ENCODE measurements at regions not wholly inside any gene's neighbourhood (a gene's known extent, or its start where the extent isn't known, plus 50 kb on each side); places are given as distances from the start of the nearest gene placed in this dataset.

GRCh38 chr2:15804691-15805090 lies 135.7 kb upstream of the MYCN start:
- Mint-ChIP-seq H3K27me3 (ENCODE audit: insufficient read depth) (peaks cover 6% of the 10 kb centered on the region; the same call in 1 of the 2 replicates), H3K36me3 (ENCODE audit: low read depth) (no peaks in the 10 kb centered on the region), H3K9me3 (peaks cover 8% of the 10 kb centered on the region; the same call in 1 of the 2 replicates), H3K27ac (no peak overlapping the region), H3K4me3 (no peak overlapping the region), H3K4me1 (ENCODE audit: low read depth) (no peaks in the 10 kb centered on the region)
- DNase-seq: no peak
- TF ChIP-seq, protein P1, sequence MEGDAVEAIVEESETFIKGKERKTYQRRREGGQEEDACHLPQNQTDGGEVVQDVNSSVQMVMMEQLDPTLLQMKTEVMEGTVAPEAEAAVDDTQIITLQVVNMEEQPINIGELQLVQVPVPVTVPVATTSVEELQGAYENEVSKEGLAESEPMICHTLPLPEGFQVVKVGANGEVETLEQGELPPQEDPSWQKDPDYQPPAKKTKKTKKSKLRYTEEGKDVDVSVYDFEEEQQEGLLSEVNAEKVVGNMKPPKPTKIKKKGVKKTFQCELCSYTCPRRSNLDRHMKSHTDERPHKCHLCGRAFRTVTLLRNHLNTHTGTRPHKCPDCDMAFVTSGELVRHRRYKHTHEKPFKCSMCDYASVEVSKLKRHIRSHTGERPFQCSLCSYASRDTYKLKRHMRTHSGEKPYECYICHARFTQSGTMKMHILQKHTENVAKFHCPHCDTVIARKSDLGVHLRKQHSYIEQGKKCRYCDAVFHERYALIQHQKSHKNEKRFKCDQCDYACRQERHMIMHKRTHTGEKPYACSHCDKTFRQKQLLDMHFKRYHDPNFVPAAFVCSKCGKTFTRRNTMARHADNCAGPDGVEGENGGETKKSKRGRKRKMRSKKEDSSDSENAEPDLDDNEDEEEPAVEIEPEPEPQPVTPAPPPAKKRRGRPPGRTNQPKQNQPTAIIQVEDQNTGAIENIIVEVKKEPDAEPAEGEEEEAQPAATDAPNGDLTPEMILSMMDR (IDR thresholded peaks at IDR 0.05): no peak

DNA sequence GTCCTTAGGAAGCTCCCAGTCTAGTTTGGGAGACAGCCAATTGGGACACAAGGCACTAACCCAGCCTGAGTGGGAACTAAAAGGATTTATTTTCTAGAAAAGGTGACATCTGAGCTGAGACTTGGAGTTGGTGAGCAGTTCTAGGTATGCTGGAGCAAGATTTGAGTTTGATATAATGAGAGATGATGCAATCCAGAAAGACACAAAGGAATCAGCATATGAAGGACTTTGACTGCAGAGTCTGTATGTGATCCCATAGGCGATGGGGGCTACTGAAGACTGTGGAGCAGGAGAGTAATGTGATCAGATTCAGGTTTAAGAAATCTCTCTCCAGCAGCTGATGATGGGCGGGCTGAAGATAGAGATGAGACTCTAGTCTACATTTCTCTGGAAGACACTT lies 135.1 kb upstream of the MYCN start:
- DNase-seq: no peak
- Mint-ChIP-seq H3K27me3 (ENCODE audit: insufficient read depth) (peaks cover 6% of the 10 kb centered on the region; the same call in 1 of the 2 replicates), H3K36me3 (ENCODE audit: low read depth) (no peaks in the 10 kb centered on the region), H3K4me1 (ENCODE audit: low read depth) (no peaks in the 10 kb centered on the region), H3K27ac (no peak overlapping the region), H3K9me3 (peaks cover 8% of the 10 kb centered on the region; the same call in 1 of the 2 replicates), H3K4me3 (no peak overlapping the region)
- TF ChIP-seq, protein P1 (IDR thresholded peaks at IDR 0.05): no peak

DNA sequence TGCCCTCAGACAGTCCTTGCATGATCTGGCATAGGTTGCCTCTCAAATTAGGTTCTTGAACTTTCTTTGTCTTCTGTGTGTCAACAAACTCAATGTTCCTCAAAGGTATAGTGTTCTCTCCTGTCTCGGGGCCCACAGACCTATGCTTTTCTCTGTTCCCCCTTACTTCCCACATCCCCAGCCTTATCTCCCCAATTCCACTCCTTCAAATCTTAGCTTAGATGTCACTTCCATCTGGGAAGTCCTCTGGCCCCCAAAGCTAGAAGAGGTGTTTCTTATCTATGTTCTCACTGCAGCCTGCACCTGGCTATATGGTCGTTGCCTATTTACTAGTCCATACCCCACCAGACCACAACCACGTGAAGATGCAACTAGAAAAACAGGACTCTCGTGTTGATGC lies 134.6 kb upstream of the MYCN start:
- Mint-ChIP-seq H3K4me1 (ENCODE audit: low read depth) (no peaks in the 10 kb centered on the region), H3K4me3 (no peak overlapping the region), H3K9me3 (peaks cover 8% of the 10 kb centered on the region; the same call in 1 of the 2 replicates), H3K27ac (no peak overlapping the region), H3K27me3 (ENCODE audit: insufficient read depth) (peaks cover 4% of the 10 kb centered on the region; the same call in 1 of the 2 replicates), H3K36me3 (ENCODE audit: low read depth) (no peaks in the 10 kb centered on the region)
- TF ChIP-seq, protein P1 (IDR thresholded peaks at IDR 0.05): no peak
- no peak for DNase-seq

DNA sequence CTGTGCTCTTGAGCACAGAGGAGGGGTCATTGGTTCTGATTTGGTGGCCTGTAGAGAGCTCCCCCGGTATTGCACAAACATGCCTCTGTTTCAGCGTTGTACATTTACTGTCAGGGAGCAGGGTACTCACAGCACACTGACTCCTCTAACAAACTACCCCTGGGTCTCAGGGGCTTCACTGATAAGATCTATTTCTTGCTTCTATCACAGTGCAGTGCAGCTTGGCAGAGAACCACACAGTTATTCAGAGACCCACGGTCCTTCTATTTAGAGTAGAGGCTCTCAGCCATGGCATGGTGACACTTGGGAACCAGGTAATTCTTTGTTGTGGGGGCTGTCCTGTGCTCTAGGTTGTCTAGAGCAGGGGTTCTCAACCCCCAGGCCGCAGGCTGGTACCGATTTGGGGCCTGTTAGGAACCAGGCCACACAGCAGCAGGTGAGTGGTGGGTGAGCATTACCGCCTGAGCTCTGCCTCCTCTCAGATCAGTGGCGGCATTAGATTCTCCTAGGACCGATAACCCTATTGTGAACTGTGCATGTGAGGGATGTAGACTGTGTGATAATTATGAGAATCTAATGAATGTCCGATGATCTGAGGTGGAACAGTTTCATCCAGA lies 133.4 kb upstream of the MYCN start:
- Mint-ChIP-seq H3K27ac (no peak overlapping the region), H3K36me3 (ENCODE audit: low read depth) (no peaks in the 10 kb centered on the region), H3K4me3 (no peak overlapping the region), H3K9me3 (peaks cover 10% of the 10 kb centered on the region; the same call in 1 of the 2 replicates), H3K4me1 (ENCODE audit: low read depth) (no peaks in the 10 kb centered on the region), H3K27me3 (ENCODE audit: insufficient read depth) (peaks cover 4% of the 10 kb centered on the region; the same call in 1 of the 2 replicates)
- no peak for DNase-seq
- TF ChIP-seq, protein P1 (IDR thresholded peaks at IDR 0.05): no peak

GRCh38 chr2:15807418-15808203 lies 132.7 kb upstream of the MYCN start:
- DNase-seq: no peak

More at GRCh38 chr2:15807418-15808203, 132.7 kb upstream of the MYCN start:
- H3K27me3 Mint-ChIP-seq (ENCODE audit: insufficient read depth): peaks cover 4% of the 10 kb centered on the region; the same call in 1 of the 2 replicates
- no peaks in the 10 kb centered on the region for H3K4me1 Mint-ChIP-seq (ENCODE audit: low read depth)
- peaks cover 9% of the 10 kb centered on the region for H3K9me3 Mint-ChIP-seq
- TF ChIP-seq, protein P1 (IDR thresholded peaks at IDR 0.05): no peak
- no peak overlapping the region for H3K4me3 Mint-ChIP-seq
- H3K36me3 Mint-ChIP-seq (ENCODE audit: low read depth): no peaks in the 10 kb centered on the region; the same call in 1 of the 2 replicates
- no peak overlapping the region for H3K27ac Mint-ChIP-seq
